GM19463 (cell line): ENCODE measurements at regions not wholly inside any gene's neighbourhood (a gene's known extent, or its start where the extent isn't known, plus 50 kb on each side); places are given as distances from the start of the nearest gene placed in this dataset.
"Not testable (repeated sequence)": the region's sequence is repeated elsewhere in the genome, so short reads cannot be mapped to it uniquely, and the experiment has no call there.

Experiments used
- ATAC-seq: cut with Tn5 transposase; IDR thresholded peaks from one replicate; pipeline ENCODE4 v1.9.1; 2021; ENCODE audit warnings: mild to moderate bottlenecking, moderate library complexity; ENCODE audit not compliant: unreplicated experiment

GRCh38 chr2:150681120-150681804 is 193.8 kb upstream of the RND3 start:
- no peak for ATAC-seq

GRCh38 chr2:150679456-150680120 is 192.1 kb upstream of the RND3 start:
- no peak for ATAC-seq

GRCh38 chr2:150677551-150677950 is 190.1 kb upstream of the RND3 start:
- ATAC-seq, result no peak

GRCh38 chr2:150676747-150677383 is 189.4 kb upstream of the RND3 start:
- ATAC-seq, result no peak

DNA sequence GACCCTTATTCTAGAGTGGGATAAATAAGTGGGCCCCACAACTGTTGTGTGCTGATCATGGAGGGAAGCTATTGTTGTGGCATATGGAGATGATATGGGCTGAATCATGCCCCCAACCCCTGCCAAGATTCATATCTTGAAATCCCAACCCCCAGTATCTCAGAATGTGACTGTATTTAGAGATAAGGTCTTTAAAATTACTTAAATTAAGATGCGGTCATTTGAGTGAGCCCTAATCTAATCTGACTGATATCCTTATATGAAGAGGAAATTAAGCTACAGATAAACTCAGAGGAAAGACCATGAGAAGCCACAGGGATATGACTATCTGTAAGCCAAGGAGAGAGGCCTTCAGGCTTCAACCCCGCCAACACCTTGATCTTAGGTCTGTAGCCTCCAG is 188.3 kb upstream of the RND3 start:
- ATAC-seq, result no peak

GRCh38 chr2:150674283-150674682 is 186.8 kb upstream of the RND3 start:
- no peak for ATAC-seq

GRCh38 chr2:150672311-150672710 is 184.8 kb upstream of the RND3 start:
- no peak for ATAC-seq

DNA sequence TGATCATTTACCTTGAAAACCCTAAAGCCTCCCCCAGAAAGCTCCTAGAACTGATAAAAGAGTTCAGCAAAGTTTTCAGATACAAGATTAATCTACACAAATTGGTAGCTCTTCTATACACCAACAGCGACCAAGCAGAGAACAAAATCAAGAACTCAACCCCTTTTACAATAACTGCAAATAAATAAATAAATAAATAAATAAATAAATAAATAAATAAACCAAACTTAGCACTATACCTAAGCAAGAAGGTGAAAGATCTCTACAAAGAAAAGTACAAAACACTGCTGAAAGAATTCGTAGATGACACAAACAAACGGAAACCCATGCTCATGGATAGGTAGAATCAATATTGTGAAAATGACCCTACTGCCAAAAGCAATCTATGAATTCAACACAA is 182.0 kb upstream of the RND3 start:
- ATAC-seq, result no peak

DNA sequence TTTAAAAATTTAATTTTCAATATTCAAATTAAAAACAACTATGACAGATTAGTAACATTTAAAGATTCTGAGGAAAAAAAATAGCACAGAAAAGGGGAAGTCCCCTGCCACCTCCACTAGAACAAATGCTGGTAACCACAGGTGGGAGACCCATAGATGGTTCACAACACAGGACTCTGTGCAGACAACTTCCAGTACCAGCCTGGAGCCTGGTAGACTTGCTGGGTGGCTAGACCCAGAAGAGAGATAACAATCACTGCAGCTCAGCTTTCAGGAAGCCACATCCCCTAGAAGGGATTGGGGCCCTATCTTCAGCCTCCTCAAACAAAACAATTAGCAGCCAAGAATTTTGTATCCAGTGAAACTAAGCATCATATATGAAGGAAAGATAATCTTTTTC is 179.6 kb upstream of the RND3 start:
- not testable (repeated sequence) for ATAC-seq

- ATAC-seq, result no peak
These were observed 175.7 kb upstream of the RND3 start for GRCh38 chr2:150663143-150663542.

DNA sequence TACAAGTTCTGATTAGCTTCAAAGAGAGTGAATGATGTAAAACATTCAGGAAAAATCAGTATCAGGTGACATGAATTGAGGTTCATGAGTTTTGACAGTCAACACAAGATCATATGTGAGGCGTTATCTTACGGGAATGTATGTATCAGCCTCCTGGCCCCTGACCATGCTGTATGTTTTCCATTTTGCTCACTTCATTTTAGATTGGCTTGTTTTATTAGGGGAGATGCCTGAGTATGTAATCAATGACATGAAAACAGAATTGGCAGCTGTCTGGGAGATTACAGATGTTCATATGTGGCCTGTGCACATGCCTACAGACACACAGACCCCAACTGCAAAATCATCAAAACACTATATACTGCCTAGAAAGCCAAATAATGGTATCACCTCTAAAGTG is 168.5 kb upstream of the RND3 start:
- ATAC-seq, result no peak

DNA sequence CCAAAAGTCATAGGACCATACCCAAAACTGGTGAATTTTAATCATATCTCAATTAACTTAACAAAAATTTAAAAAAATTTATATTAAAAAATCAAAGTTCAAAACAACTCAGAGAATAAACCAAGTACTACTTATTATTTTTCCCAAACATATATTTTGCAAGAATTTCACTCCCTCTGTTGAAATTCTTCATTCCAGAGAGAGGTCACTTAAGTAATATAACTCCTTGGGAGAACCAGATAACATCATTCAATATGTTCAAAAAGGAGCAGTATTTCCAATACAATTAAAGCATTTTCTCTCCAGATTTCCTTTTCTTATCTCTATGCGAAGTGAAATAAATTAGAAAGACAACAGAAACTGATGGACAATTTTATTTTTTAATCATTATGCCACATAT is 165.9 kb upstream of the RND3 start:
- no peak for ATAC-seq

- ATAC-seq, result no peak
These were observed 160.5 kb upstream of the RND3 start for GRCh38 chr2:150647943-150648342.

- no peak for ATAC-seq
These were observed 159.3 kb upstream of the RND3 start for GRCh38 chr2:150646746-150647145.

- ATAC-seq, result no peak
These were observed 157.0 kb upstream of the RND3 start for GRCh38 chr2:150644298-150645067.

- no peak for ATAC-seq
These were observed 155.8 kb upstream of the RND3 start for GRCh38 chr2:150643114-150643725.

GRCh38 chr2:150640039-150640438 is 152.6 kb upstream of the RND3 start:
- no peak for ATAC-seq

GRCh38 chr2:150639383-150639782 is 151.9 kb upstream of the RND3 start:
- no peak for ATAC-seq

DNA sequence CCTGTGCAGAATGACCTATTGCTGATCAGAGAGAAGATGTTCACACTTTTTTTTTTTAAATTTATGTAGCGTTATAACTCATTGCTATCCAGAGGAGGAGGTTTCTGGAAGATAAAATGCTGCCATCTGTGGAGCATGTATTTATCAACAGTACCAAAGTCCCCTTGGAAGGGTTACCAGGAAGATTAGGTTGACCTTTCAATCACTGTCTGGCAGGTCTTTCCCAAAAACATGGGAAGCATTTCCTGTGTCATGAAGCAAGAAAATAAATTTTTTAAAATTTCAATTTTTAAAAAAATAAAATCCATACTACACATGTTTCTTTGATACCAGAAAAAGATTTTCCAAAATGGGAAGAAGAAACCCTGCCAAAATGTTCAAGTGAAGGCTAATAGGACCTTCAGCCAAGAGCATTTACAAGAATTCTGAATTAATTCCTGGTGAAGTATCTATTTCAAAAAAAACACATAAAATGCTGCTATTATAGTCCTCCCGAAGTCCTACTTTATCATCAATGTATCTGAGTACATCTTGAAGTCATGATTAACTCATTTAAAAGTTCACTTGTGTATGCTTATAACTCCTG is 143.9 kb upstream of the RND3 start:
- ATAC-seq, result no peak

- no peak for ATAC-seq
These were observed 143.2 kb upstream of the RND3 start for GRCh38 chr2:150630587-150631235.
